ENCODE measurements at regions not wholly inside any gene's neighbourhood (a gene's known extent, or its start where the extent isn't known, plus 50 kb on each side); places are given as distances from the start of the nearest gene placed in this dataset.

GRCh38 chr14:96634481-96634880 lies 132.3 kb downstream of the PAPOLA start:
- Histone ChIP-seq H3K9me3 (replicated peaks; ENCODE audit: control insufficient read depth, insufficient read depth, low read length) (no peaks in the 10 kb centered on the region), H3K4me3 (replicated peaks in 1 of 3; ENCODE audit: insufficient read depth in 1 of 3, low read depth in 1 of 3, low read length in 3 of 3) (no peak overlapping the region), H3K9ac (replicated peaks; ENCODE audit: extremely low read depth, insufficient read depth, low read length) (no peak overlapping the region), H3K4me1 (ENCODE audit: control insufficient read depth, extremely low read depth, insufficient read depth, low read length) (no peaks in the 10 kb centered on the region), H3K36me3 (ENCODE audit: control insufficient read depth in 2 of 2, extremely low read depth in 1 of 2, insufficient read depth in 2 of 2, low read length in 2 of 2) (no peaks in the 10 kb centered on the region), H3K27me3 (ENCODE audit: control insufficient read depth in 2 of 2, insufficient read depth in 2 of 2, low read length in 2 of 2) (no peaks in the 10 kb centered on the region), H3K4me2 (ENCODE audit: insufficient read depth, low read length) (no peak overlapping the region), H2AFZ (ENCODE audit: low read depth, low read length) (no peak overlapping the region), H3K79me2 (ENCODE audit: control insufficient read depth, insufficient read depth, low read length) (no peaks in the 10 kb centered on the region), H3K27ac (ENCODE audit: insufficient read depth, low read depth, low read length) (no peak overlapping the region), H3K9me1 (replicated peaks; ENCODE audit: control insufficient read depth, extremely low read depth, insufficient read depth, low read length) (no peaks in the 10 kb centered on the region), H4K20me1 (replicated peaks; ENCODE audit: control insufficient read depth, extremely low read depth, insufficient read depth, low read length) (no peaks in the 10 kb centered on the region)
- TF ChIP-seq POLR2AphosphoS5 (IDR thresholded peaks at IDR 0.05; ENCODE audit: insufficient read depth, low read depth, low read length): no peak
- TF ChIP-seq FOS (IDR thresholded peaks at IDR 0.05; ENCODE audit: borderline replicate concordance, insufficient read depth, low read length): no peak
- ChIA-PET POLR2A (no interaction called here), CTCF (no interaction called here)
- no peak for DNase-seq (ENCODE audit: low read depth, low spot score)
- no TSS peak for BruUV-seq (replicated peaks)
- intact Hi-C loops (cut with micrococcal nuclease) (no loop called here), dilution Hi-C loops (cut with MboI; ENCODE audit: extremely low pct_ligation_motif_present, low sequenced_read_pairs) (no loop called here)
- FAIRE-seq: no peak

- no peak for FAIRE-seq
- BruUV-seq (replicated peaks): no TSS peak
Observed at GRCh38 chr14:96634896-96635295, 132.7 kb downstream of the PAPOLA start.

More at GRCh38 chr14:96634896-96635295, 132.7 kb downstream of the PAPOLA start:
- Histone ChIP-seq H3K27me3 (ENCODE audit: control insufficient read depth in 2 of 2, insufficient read depth in 2 of 2, low read length in 2 of 2) (no peaks in the 10 kb centered on the region), H3K9ac (replicated peaks; ENCODE audit: extremely low read depth, insufficient read depth, low read length) (no peak overlapping the region), H3K9me3 (replicated peaks; ENCODE audit: control insufficient read depth, insufficient read depth, low read length) (no peaks in the 10 kb centered on the region), H3K4me1 (ENCODE audit: control insufficient read depth, extremely low read depth, insufficient read depth, low read length) (no peaks in the 10 kb centered on the region), H3K4me2 (ENCODE audit: insufficient read depth, low read length) (no peak overlapping the region), H3K9me1 (replicated peaks; ENCODE audit: control insufficient read depth, extremely low read depth, insufficient read depth, low read length) (no peaks in the 10 kb centered on the region), H3K79me2 (ENCODE audit: control insufficient read depth, insufficient read depth, low read length) (no peaks in the 10 kb centered on the region), H3K27ac (ENCODE audit: insufficient read depth, low read depth, low read length) (no peak overlapping the region), H2AFZ (ENCODE audit: low read depth, low read length) (no peak overlapping the region), H3K36me3 (ENCODE audit: control insufficient read depth in 2 of 2, extremely low read depth in 1 of 2, insufficient read depth in 2 of 2, low read length in 2 of 2) (no peaks in the 10 kb centered on the region), H4K20me1 (replicated peaks; ENCODE audit: control insufficient read depth, extremely low read depth, insufficient read depth, low read length) (no peaks in the 10 kb centered on the region), H3K4me3 (replicated peaks in 1 of 3; ENCODE audit: insufficient read depth in 1 of 3, low read depth in 1 of 3, low read length in 3 of 3) (no peak overlapping the region)
- TF ChIP-seq GATA2 (IDR thresholded peaks at IDR 0.05; ENCODE audit: insufficient read depth, insufficient read length, low read depth, low read length): no peak
- no peak for TF ChIP-seq CTCF (IDR thresholded peaks at IDR 0.05; ENCODE audit: extremely low read depth in 1 of 2, insufficient read depth in 1 of 2, low read depth in 1 of 2, low read length in 2 of 2)
- TF ChIP-seq POLR2AphosphoS5 (IDR thresholded peaks at IDR 0.05; ENCODE audit: insufficient read depth, low read depth, low read length): no peak
- no peak for TF ChIP-seq POLR2A (IDR thresholded peaks at IDR 0.05; ENCODE audit: low read depth, low read length)
- no peak for TF ChIP-seq MAX (IDR thresholded peaks at IDR 0.05; ENCODE audit: insufficient read depth, insufficient read length)
- no peak for TF ChIP-seq FOS (IDR thresholded peaks at IDR 0.05; ENCODE audit: borderline replicate concordance, insufficient read depth, low read length)
- TF ChIP-seq JUN (IDR thresholded peaks at IDR 0.05; ENCODE audit: borderline replicate concordance, insufficient read depth, insufficient read length, low read depth): no peak
- no peak for TF ChIP-seq EZH2 (IDR thresholded peaks at IDR 0.05; ENCODE audit: borderline replicate concordance, low read depth, low read length, severe bottlenecking)
- no peak for TF ChIP-seq MYC (IDR thresholded peaks at IDR 0.05; ENCODE audit: low read depth, low read length)
- dilution Hi-C loops (cut with MboI; ENCODE audit: extremely low pct_ligation_motif_present, low sequenced_read_pairs) (no loop called here), intact Hi-C loops (cut with micrococcal nuclease) (no loop called here)
- no peak for DNase-seq (ENCODE audit: low read depth, low spot score)
- ChIA-PET CTCF (no interaction called here), POLR2A (no interaction called here)

Measured in endothelial cell of umbilical vein (primary cell).